ENCODE measurements at regions not wholly inside any gene's neighbourhood (a gene's known extent, or its start where the extent isn't known, plus 50 kb on each side); places are given as distances from the start of the nearest gene placed in this dataset.

- H3K27ac ChIP-seq (ENCODE audit: low read length), result no peak overlapping the region
- no peak for TF ChIP-seq CTCF (IDR thresholded peaks at IDR 0.05)
- H3K36me3 Mint-ChIP-seq, result no peaks in the 10 kb centered on the region
- H3K9me3 ChIP-seq (ENCODE audit: control insufficient read depth, insufficient read depth, low read length), result no peaks in the 10 kb centered on the region
- no peaks in the 10 kb centered on the region for H3K4me1 Mint-ChIP-seq
- no peaks in the 10 kb centered on the region for H3K36me3 ChIP-seq (ENCODE audit: control insufficient read depth, insufficient read depth, low read length)
- no peaks in the 10 kb centered on the region for H3K27me3 Mint-ChIP-seq (ENCODE audit: low read depth in 2 of 2)
- H3K27me3 ChIP-seq (ENCODE audit: control insufficient read depth, insufficient read depth, low read length), result no peaks in the 10 kb centered on the region
- DNase-seq (no peak), ATAC-seq (no peak)
- no peaks in the 10 kb centered on the region for H3K4me1 ChIP-seq (ENCODE audit: control insufficient read depth, insufficient read depth, low read length)
- H3K9me3 Mint-ChIP-seq, result peaks cover 5% of the 10 kb centered on the region in 2 donors
- H3K27ac Mint-ChIP-seq, result no peak overlapping the region
- no peak overlapping the region for H3K4me3 ChIP-seq (ENCODE audit: low read length)
- H3K4me3 Mint-ChIP-seq, result no peak overlapping the region
- intact Hi-C loops (cut with micrococcal nuclease), result no loop called here
- WGBS (ENCODE audit: insufficient coverage), result 92% methylated on average over 4 of the region's 4 CpGs
Observed at GRCh38 chr15:35876762-35877161, 330.8 kb upstream of the DPH6 start.

- Mint-ChIP-seq H3K27me3 (ENCODE audit: low read depth in 2 of 2) (no peaks in the 10 kb centered on the region), H3K4me1 (no peaks in the 10 kb centered on the region), H3K4me3 (no peak overlapping the region), H3K27ac (no peak overlapping the region), H3K36me3 (no peaks in the 10 kb centered on the region), H3K9me3 (peaks cover 5% of the 10 kb centered on the region in 2 donors)
- ATAC-seq, result no peak
- H3K9me3 ChIP-seq (ENCODE audit: control insufficient read depth, insufficient read depth, low read length), result no peaks in the 10 kb centered on the region
- DNase-seq, result no peak
- H3K27ac ChIP-seq (ENCODE audit: low read length), result no peak overlapping the region
- H3K27me3 ChIP-seq (ENCODE audit: control insufficient read depth, insufficient read depth, low read length), result no peaks in the 10 kb centered on the region
- no peak overlapping the region for H3K4me3 ChIP-seq (ENCODE audit: low read length)
- intact Hi-C loops (cut with micrococcal nuclease), result no loop called here
- H3K36me3 ChIP-seq (ENCODE audit: control insufficient read depth, insufficient read depth, low read length), result no peaks in the 10 kb centered on the region
- no peak for TF ChIP-seq CTCF (IDR thresholded peaks at IDR 0.05)
- WGBS (ENCODE audit: insufficient coverage), result 85% methylated on average over 2 of the region's 3 CpGs
- no peaks in the 10 kb centered on the region for H3K4me1 ChIP-seq (ENCODE audit: control insufficient read depth, insufficient read depth, low read length)
Observed at GRCh38 chr15:35880896-35881295, 334.9 kb upstream of the DPH6 start.

GRCh38 chr15:35885870-35886269 lies 339.9 kb upstream of the DPH6 start:
- H3K9me3 Mint-ChIP-seq, result peaks cover 0 to 2% of the 10 kb centered on the region in 2 donors
- intact Hi-C loops (cut with micrococcal nuclease), result no loop called here
- H3K27me3 ChIP-seq (ENCODE audit: control insufficient read depth, insufficient read depth, low read length), result no peaks in the 10 kb centered on the region
- 100% methylated on average over 1 of the region's 1 CpG for WGBS (ENCODE audit: insufficient coverage)
- H3K36me3 ChIP-seq (ENCODE audit: control insufficient read depth, insufficient read depth, low read length), result no peaks in the 10 kb centered on the region
- no peaks in the 10 kb centered on the region for H3K9me3 ChIP-seq (ENCODE audit: control insufficient read depth, insufficient read depth, low read length)
- H3K36me3 Mint-ChIP-seq, result no peaks in the 10 kb centered on the region
- H3K4me3 Mint-ChIP-seq, result no peak overlapping the region
- no peak for ATAC-seq
- no peak overlapping the region for H3K27ac Mint-ChIP-seq
- TF ChIP-seq CTCF (IDR thresholded peaks at IDR 0.05), result no peak
- H3K4me3 ChIP-seq (ENCODE audit: low read length), result no peak overlapping the region
- no peaks in the 10 kb centered on the region for H3K27me3 Mint-ChIP-seq (ENCODE audit: low read depth in 2 of 2)
- H3K27ac ChIP-seq (ENCODE audit: low read length), result no peak overlapping the region
- H3K4me1 Mint-ChIP-seq, result no peaks in the 10 kb centered on the region
- H3K4me1 ChIP-seq (ENCODE audit: control insufficient read depth, insufficient read depth, low read length), result no peaks in the 10 kb centered on the region
- DNase-seq, result no peak

- H3K9me3 ChIP-seq (ENCODE audit: control insufficient read depth, insufficient read depth, low read length), result no peaks in the 10 kb centered on the region
- H3K9me3 Mint-ChIP-seq, result peaks cover 0 to 4% of the 10 kb centered on the region in 2 donors
- no peaks in the 10 kb centered on the region for H3K36me3 Mint-ChIP-seq
- no peaks in the 10 kb centered on the region for H3K4me1 Mint-ChIP-seq
- H3K4me1 ChIP-seq (ENCODE audit: control insufficient read depth, insufficient read depth, low read length), result no peaks in the 10 kb centered on the region
- no peaks in the 10 kb centered on the region for H3K27me3 Mint-ChIP-seq (ENCODE audit: low read depth in 2 of 2)
- H3K36me3 ChIP-seq (ENCODE audit: control insufficient read depth, insufficient read depth, low read length), result no peaks in the 10 kb centered on the region
- H3K4me3 ChIP-seq (ENCODE audit: low read length), result no peak overlapping the region
- DNase-seq (no peak), ATAC-seq (no peak)
- intact Hi-C loops (cut with micrococcal nuclease), result no loop called here
- no peak overlapping the region for H3K4me3 Mint-ChIP-seq
- H3K27me3 ChIP-seq (ENCODE audit: control insufficient read depth, insufficient read depth, low read length), result no peaks in the 10 kb centered on the region
- TF ChIP-seq CTCF (IDR thresholded peaks at IDR 0.05), result no peak
- H3K27ac Mint-ChIP-seq, result no peak overlapping the region
- no peak overlapping the region for H3K27ac ChIP-seq (ENCODE audit: low read length)
Observed at GRCh38 chr15:35886765-35887164, 340.8 kb upstream of the DPH6 start.

All from natural killer cell (primary cell).